ENCODE measurements at regions not wholly inside any gene's neighbourhood (a gene's known extent, or its start where the extent isn't known, plus 50 kb on each side); places are given as distances from the start of the nearest gene placed in this dataset.

DNA sequence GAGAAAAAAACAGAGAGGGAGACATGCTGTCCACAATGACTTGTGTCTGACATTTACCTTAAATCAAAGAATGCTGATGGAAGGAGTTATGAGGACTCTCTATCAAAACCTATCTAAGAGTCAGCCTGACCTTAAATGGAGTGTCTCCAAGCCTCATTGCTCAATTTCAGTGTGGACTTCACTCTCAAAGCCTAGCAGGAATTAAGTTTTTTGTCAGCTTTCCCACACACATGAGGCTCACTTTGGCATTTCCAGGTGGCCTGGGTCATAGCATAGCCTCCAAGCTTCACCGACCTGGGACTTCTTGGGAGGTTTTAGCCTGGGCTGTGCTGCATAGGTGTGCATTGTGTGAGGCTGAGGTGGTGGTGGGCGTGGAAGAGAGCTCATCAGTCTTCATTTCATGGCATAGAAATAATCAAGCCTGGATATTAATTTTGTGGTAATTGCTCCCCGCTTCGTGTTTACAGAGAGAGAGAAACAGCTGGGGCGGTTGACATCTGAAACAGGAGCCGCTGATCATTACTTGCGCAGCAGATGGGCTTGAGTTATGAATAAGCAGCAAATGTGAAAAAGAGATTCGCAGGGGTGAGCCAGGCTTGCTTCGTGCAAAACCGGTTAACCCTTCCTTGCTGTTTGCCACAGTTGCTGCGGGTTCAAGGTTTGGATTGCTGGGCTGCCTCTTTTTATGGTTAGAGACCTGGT is 647.8 kb downstream of the INHBA start:
- no peak overlapping the region for H2AFZ ChIP-seq (ENCODE audit: low read length)
- peaks cover 7 to 17% (median 11%) of the 10 kb centered on the region in 4 experiments for H3K27me3 ChIP-seq (replicated peaks in 1 of 4; ENCODE audit: control insufficient read depth in 3 of 4, extremely low read depth in 1 of 4, insufficient read depth in 3 of 4, low read length in 3 of 4)
- no peak overlapping the region for H3K4me3 ChIP-seq (ENCODE audit: extremely low read depth in 1 of 4, insufficient read depth in 2 of 4, low read depth in 3 of 4, low read length in 4 of 4)
- POLR2A ChIA-PET (ENCODE audit: partially characterized antibody): no interaction called here
- H3K79me1 ChIP-seq (ENCODE audit: low read depth, low read length): no peaks in the 10 kb centered on the region
- no peak overlapping the region for H4K8ac ChIP-seq (ENCODE audit: extremely low read depth, insufficient read depth, low read length)
- no peak overlapping the region for H3K23ac ChIP-seq (ENCODE audit: insufficient read length)
- no peaks in the 10 kb centered on the region; the same call in 1 of the 2 replicates for H3K23me2 ChIP-seq (ENCODE audit: low read depth, low read length)
- H3K27ac ChIP-seq (ENCODE audit: low read depth, low read length): no peak overlapping the region
- H2BK5ac ChIP-seq (ENCODE audit: low read depth, low read length): no peak overlapping the region
- peaks cover 0 to 3% of the 10 kb centered on the region in 2 experiments for H4K20me1 ChIP-seq (replicated peaks in 1 of 2; ENCODE audit: control insufficient read depth in 1 of 2, insufficient read depth in 2 of 2, low read length in 2 of 2)
- TF ChIP-seq TEAD4 (IDR thresholded peaks at IDR 0.05; ENCODE audit: low read depth, low read length): no peak
- no peak for TF ChIP-seq RFX5 (IDR thresholded peaks at IDR 0.05; ENCODE audit: borderline replicate concordance, low read depth, low read length)
- no peak overlapping the region for H2BK12ac ChIP-seq (ENCODE audit: low read depth, low read length)
- no peak overlapping the region for H3K14ac ChIP-seq (ENCODE audit: insufficient read length)
- H3K56ac ChIP-seq (replicated peaks; ENCODE audit: insufficient read length, low read depth, low read length): no peak overlapping the region
- DNase-seq (ENCODE audit: low read depth in 1 of 2, low spot score in 2 of 2): peak in 1 of 2 experiments; percentile 22
- no peak overlapping the region for H2BK120ac ChIP-seq (replicated peaks; ENCODE audit: low read depth, low read length)
- H3K79me2 ChIP-seq (ENCODE audit: control insufficient read depth in 1 of 2, insufficient read depth in 2 of 2, low read length in 2 of 2): no peaks in the 10 kb centered on the region
- no peaks in the 10 kb centered on the region for H3K9me3 ChIP-seq (ENCODE audit: insufficient read depth in 2 of 2, low read depth in 1 of 2, low read length in 1 of 2)
- peaks cover 2 to 14% (median 11%) of the 10 kb centered on the region in 4 experiments; a peak in 6 of 7 replicates for H3K4me1 ChIP-seq (replicated peaks in 1 of 4; ENCODE audit: control insufficient read depth in 3 of 4, insufficient read depth in 4 of 4, low read length in 3 of 4)
- no peak overlapping the region for H4K91ac ChIP-seq (replicated peaks; ENCODE audit: insufficient read length, low read length)
- WGBS, 2 experiments (ENCODE audit: extremely low coverage in 1 of 2, insufficient coverage in 1 of 2, insufficient read length in 1 of 2, insufficient replicate concordance in 2 of 2, low coverage in 1 of 2, low lambda C conversion rate in 2 of 2, missing lambda C conversion rate in 1 of 2): 93% methylated on average over 11 of the region's 11 CpGs; no CpG with 5 or more reads in 1 of the 2 experiments
- FAIRE-seq: no peak
- H2AK5ac ChIP-seq (ENCODE audit: low read depth, low read length): no peak overlapping the region
- H2BK15ac ChIP-seq (ENCODE audit: low read length): no peak overlapping the region
- H3K36me3 ChIP-seq (ENCODE audit: control insufficient read depth in 2 of 4, insufficient read depth in 4 of 4, low read length in 3 of 4): no peaks in the 10 kb centered on the region
- no peak overlapping the region for H3K4me2 ChIP-seq (ENCODE audit: insufficient read depth in 1 of 2, low read depth in 2 of 2, low read length in 2 of 2)
- CTCF ChIA-PET (ENCODE audit: partially characterized antibody): interaction anchor here (0.8 to 1.6 kb wide), 2 partner anchors 18 to 86 kb away, joined by 3 read pairs; no protein-coding TSS in a partner anchor
- H3K18ac ChIP-seq (ENCODE audit: extremely low read depth, low read length): no peak overlapping the region
- no peak overlapping the region for H3K4ac ChIP-seq (replicated peaks; ENCODE audit: insufficient read length, low read depth, low read length)
- H3K9ac ChIP-seq (replicated peaks in 1 of 4; ENCODE audit: extremely low read depth in 1 of 4, low read depth in 3 of 4, low read length in 3 of 4): no peak overlapping the region
- H2BK20ac ChIP-seq (ENCODE audit: low read length): no peak overlapping the region
- H4K5ac ChIP-seq (ENCODE audit: insufficient read length, low read depth, low read length): no peak overlapping the region
